ENCODE measurements at regions not wholly inside any gene's neighbourhood (a gene's known extent, or its start where the extent isn't known, plus 50 kb on each side); places are given as distances from the start of the nearest gene placed in this dataset.

- no peak for DNase-seq
Measured at GRCh38 chr2:49298230-49298629, 143.9 kb upstream of the FSHR start.

GRCh38 chr2:49296107-49296867 is 142.0 kb upstream of the FSHR start:
- no peak for DNase-seq

- no peak for DNase-seq
Measured at GRCh38 chr2:49294225-49294624, 139.9 kb upstream of the FSHR start.

GRCh38 chr2:49291619-49292018 is 137.3 kb upstream of the FSHR start:
- no peak for DNase-seq

- no peak for DNase-seq
Measured at GRCh38 chr2:49289711-49290110, 135.4 kb upstream of the FSHR start.

- DNase-seq, result no peak
Measured at GRCh38 chr2:49288902-49289700, 134.8 kb upstream of the FSHR start.

- DNase-seq, result no peak
Measured at GRCh38 chr2:49288113-49288705, 133.9 kb upstream of the FSHR start.

GRCh38 chr2:49286726-49287125 is 132.4 kb upstream of the FSHR start:
- DNase-seq, result no peak

- DNase-seq, result no peak
Measured at GRCh38 chr2:49286045-49286444, 131.7 kb upstream of the FSHR start.

- no peak for DNase-seq
Measured at GRCh38 chr2:49278561-49278960, 124.2 kb upstream of the FSHR start.

GRCh38 chr2:49278141-49278540 is 123.8 kb upstream of the FSHR start:
- no peak for DNase-seq

GRCh38 chr2:49271060-49271606 is 116.8 kb upstream of the FSHR start:
- peak; percentile 6 to 11 for DNase-seq

- no peak for DNase-seq
Measured at GRCh38 chr2:49270091-49270490, 115.8 kb upstream of the FSHR start.

- DNase-seq, result no peak
Measured at GRCh38 chr2:49265471-49265870, 111.2 kb upstream of the FSHR start.

- DNase-seq, result no peak
Measured at GRCh38 chr2:49262801-49263560, 108.7 kb upstream of the FSHR start.

GRCh38 chr2:49261781-49262180 is 107.5 kb upstream of the FSHR start:
- DNase-seq, result no peak

GRCh38 chr2:49260979-49261538 is 106.7 kb upstream of the FSHR start:
- no peak for DNase-seq

GRCh38 chr2:49259926-49260325 is 105.6 kb upstream of the FSHR start:
- DNase-seq, result no peak

GRCh38 chr2:49255409-49255971 is 101.2 kb upstream of the FSHR start:
- no peak for DNase-seq

GRCh38 chr2:49254401-49254800 is 100.1 kb upstream of the FSHR start:
- DNase-seq, result no peak

GRCh38 chr2:49251766-49252165 is 97.5 kb upstream of the FSHR start:
- DNase-seq, result no peak

- no peak for DNase-seq
Measured at GRCh38 chr2:49251251-49251650, 96.9 kb upstream of the FSHR start.

All from SHP77 (cell line).